ENCODE measurements at regions not wholly inside any gene's neighbourhood (a gene's known extent, or its start where the extent isn't known, plus 50 kb on each side); places are given as distances from the start of the nearest gene placed in this dataset.

DNA sequence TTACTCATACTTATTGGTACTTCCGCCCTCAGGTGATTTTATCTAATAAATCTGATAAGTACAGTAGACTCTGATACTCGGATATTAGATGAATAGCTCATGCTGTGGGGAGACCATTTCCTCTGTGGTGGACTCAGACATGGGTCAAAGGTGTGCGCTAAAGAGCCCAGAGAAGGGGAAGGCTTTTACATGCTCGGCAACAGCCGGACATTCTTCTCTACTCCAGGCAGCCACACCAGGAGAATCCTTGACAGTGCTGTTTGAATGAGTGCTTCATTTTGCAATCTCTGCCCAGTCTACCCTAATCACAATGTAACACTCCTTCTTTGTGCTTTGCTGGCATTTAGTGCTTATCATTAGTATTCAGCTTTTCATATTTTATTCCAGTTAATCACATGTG is 322.2 kb upstream of the USP25 start:
- Mint-ChIP-seq H3K27ac (ENCODE audit: unreplicated experiment) (no peak overlapping the region), H3K4me1 (ENCODE audit: low read depth, unreplicated experiment) (peaks cover 15% of the 10 kb centered on the region), H3K36me3 (ENCODE audit: insufficient read depth, unreplicated experiment) (no peaks in the 10 kb centered on the region), H3K27me3 (ENCODE audit: unreplicated experiment) (no peaks in the 10 kb centered on the region), H3K4me3 (ENCODE audit: low read depth, unreplicated experiment) (no peak overlapping the region), H3K9me3 (ENCODE audit: low read depth, unreplicated experiment) (peaks cover 4% of the 10 kb centered on the region)
- CTCF ChIA-PET, result no interaction called here
- intact Hi-C loops (cut with micrococcal nuclease; ENCODE audit: unreplicated experiment), result no loop called here
- no peak for DNase-seq
- no TSS peak for BruUV-seq (replicated peaks)
- TF ChIP-seq, protein P1, sequence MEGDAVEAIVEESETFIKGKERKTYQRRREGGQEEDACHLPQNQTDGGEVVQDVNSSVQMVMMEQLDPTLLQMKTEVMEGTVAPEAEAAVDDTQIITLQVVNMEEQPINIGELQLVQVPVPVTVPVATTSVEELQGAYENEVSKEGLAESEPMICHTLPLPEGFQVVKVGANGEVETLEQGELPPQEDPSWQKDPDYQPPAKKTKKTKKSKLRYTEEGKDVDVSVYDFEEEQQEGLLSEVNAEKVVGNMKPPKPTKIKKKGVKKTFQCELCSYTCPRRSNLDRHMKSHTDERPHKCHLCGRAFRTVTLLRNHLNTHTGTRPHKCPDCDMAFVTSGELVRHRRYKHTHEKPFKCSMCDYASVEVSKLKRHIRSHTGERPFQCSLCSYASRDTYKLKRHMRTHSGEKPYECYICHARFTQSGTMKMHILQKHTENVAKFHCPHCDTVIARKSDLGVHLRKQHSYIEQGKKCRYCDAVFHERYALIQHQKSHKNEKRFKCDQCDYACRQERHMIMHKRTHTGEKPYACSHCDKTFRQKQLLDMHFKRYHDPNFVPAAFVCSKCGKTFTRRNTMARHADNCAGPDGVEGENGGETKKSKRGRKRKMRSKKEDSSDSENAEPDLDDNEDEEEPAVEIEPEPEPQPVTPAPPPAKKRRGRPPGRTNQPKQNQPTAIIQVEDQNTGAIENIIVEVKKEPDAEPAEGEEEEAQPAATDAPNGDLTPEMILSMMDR (IDR thresholded peaks at IDR 0.05; ENCODE audit: unreplicated experiment), result no peak

DNA sequence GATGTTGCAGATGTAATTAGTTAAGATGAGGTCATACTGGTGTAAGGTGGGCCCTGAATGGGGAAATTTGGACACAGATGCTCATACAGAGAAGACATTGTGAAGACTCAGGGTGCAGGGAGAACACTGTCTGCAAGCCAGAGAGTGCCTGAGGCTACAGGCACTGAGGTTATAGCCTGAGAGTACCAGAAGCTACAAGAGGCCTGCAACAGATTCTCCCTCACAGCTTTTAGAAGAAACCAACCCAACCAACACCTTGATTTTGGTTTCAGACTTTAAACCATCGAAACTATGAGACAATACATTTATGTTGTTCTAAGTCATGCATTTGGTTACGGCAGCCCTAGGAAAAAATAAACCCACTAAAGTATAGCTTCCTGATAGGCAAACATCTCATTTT is 321.7 kb upstream of the USP25 start:
- no peak for DNase-seq
- peaks cover 15% of the 10 kb centered on the region for H3K4me1 Mint-ChIP-seq (ENCODE audit: low read depth, unreplicated experiment)
- CTCF ChIA-PET, result no interaction called here
- no peaks in the 10 kb centered on the region for H3K27me3 Mint-ChIP-seq (ENCODE audit: unreplicated experiment)
- no peak overlapping the region for H3K27ac Mint-ChIP-seq (ENCODE audit: unreplicated experiment)
- H3K9me3 Mint-ChIP-seq (ENCODE audit: low read depth, unreplicated experiment), result peaks cover 4% of the 10 kb centered on the region
- H3K4me3 Mint-ChIP-seq (ENCODE audit: low read depth, unreplicated experiment), result no peak overlapping the region
- no peaks in the 10 kb centered on the region for H3K36me3 Mint-ChIP-seq (ENCODE audit: insufficient read depth, unreplicated experiment)
- BruUV-seq (replicated peaks), result no TSS peak
- TF ChIP-seq, protein P1 (IDR thresholded peaks at IDR 0.05; ENCODE audit: unreplicated experiment), result no peak
- intact Hi-C loops (cut with micrococcal nuclease; ENCODE audit: unreplicated experiment), result no loop called here

DNA sequence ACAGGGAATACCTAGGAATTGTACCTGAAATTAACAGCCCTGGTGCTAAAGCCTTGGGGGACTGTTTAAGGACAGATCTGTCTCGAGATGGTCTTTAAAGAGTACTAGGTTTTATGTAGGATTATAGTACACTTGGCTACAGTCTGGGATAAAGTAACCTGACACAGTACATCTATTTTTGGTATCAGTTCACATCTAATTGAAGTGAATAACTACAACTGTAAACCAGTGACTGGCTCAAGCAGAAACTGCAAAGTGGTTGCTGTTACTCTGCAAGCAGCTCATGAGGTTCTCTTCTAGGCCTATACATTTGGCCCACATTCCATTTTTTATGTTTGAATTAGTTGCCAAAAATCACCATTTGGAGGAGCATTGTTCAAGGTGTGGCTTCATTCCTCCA is 320.8 kb upstream of the USP25 start:
- no peaks in the 10 kb centered on the region for H3K36me3 Mint-ChIP-seq (ENCODE audit: insufficient read depth, unreplicated experiment)
- CTCF ChIA-PET, result interaction anchor here (0.5 kb wide), 1 partner anchor 30 kb away, joined by 8 read pairs; no protein-coding TSS in a partner anchor

DNA sequence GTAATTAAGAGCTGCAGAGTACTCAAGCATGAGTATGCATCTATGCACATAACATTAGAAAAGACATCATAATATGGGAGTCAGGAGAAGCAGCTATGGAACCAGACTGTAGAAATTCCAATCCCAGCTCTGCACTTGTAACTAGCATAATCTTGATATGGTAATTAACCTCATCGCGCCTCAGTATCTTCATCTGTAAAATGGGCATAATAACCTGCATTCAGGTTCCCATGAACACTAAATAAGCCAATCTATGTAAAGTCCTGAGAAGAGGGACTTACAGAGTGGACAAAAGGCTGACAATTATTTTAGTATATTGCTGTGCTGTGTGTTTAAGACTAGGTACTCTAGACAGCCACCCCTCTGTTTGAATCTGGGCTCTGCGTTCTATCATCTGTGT is 318.9 kb upstream of the USP25 start:
- CTCF ChIA-PET, result no interaction called here
- no peak overlapping the region for H3K27ac Mint-ChIP-seq (ENCODE audit: unreplicated experiment)
- H3K4me1 Mint-ChIP-seq (ENCODE audit: low read depth, unreplicated experiment), result peaks cover 17% of the 10 kb centered on the region
- no peak for DNase-seq
- TF ChIP-seq, protein P1 (IDR thresholded peaks at IDR 0.05; ENCODE audit: unreplicated experiment), result no peak
- H3K36me3 Mint-ChIP-seq (ENCODE audit: insufficient read depth, unreplicated experiment), result no peaks in the 10 kb centered on the region
- H3K4me3 Mint-ChIP-seq (ENCODE audit: low read depth, unreplicated experiment), result no peak overlapping the region
- BruUV-seq (replicated peaks), result no TSS peak
- no peaks in the 10 kb centered on the region for H3K27me3 Mint-ChIP-seq (ENCODE audit: unreplicated experiment)
- intact Hi-C loops (cut with micrococcal nuclease; ENCODE audit: unreplicated experiment), result no loop called here
- peaks cover 4% of the 10 kb centered on the region for H3K9me3 Mint-ChIP-seq (ENCODE audit: low read depth, unreplicated experiment)

More for the DNA sequence above, 320.8 kb upstream of the USP25 start:
- Mint-ChIP-seq H3K4me3 (ENCODE audit: low read depth, unreplicated experiment) (no peak overlapping the region), H3K4me1 (ENCODE audit: low read depth, unreplicated experiment) (peaks cover 15% of the 10 kb centered on the region), H3K27ac (ENCODE audit: unreplicated experiment) (no peak overlapping the region), H3K27me3 (ENCODE audit: unreplicated experiment) (no peaks in the 10 kb centered on the region), H3K9me3 (ENCODE audit: low read depth, unreplicated experiment) (peaks cover 4% of the 10 kb centered on the region)
- intact Hi-C loops (cut with micrococcal nuclease; ENCODE audit: unreplicated experiment), result no loop called here
- TF ChIP-seq, protein P1 (IDR thresholded peaks at IDR 0.05; ENCODE audit: unreplicated experiment), result no peak
- no TSS peak for BruUV-seq (replicated peaks)
- DNase-seq, result no peak

Measured in Calu3 (cell line).